ENCODE measurements at regions not wholly inside any gene's neighbourhood (a gene's known extent, or its start where the extent isn't known, plus 50 kb on each side); places are given as distances from the start of the nearest gene placed in this dataset.

GRCh38 chr5:74019923-74020322 lies 393.9 kb downstream of the ARHGEF28 start:
- no peak for ATAC-seq
- Histone ChIP-seq H3K4me3 (replicated peaks in 1 of 2; ENCODE audit: low read depth in 1 of 2, low read length in 2 of 2) (no peak overlapping the region), H3K27me3 (ENCODE audit: insufficient read depth, low read length) (peaks cover 20% of the 10 kb centered on the region; the same call in 1 of the 2 replicates), H3K27ac (ENCODE audit: low read depth, low read length) (no peak overlapping the region), H3K9ac (ENCODE audit: low read length) (no peak overlapping the region), H3K9me3 (ENCODE audit: control insufficient read depth in 1 of 2, insufficient read depth in 1 of 2, low read depth in 1 of 2, low read length in 2 of 2) (no peaks in the 10 kb centered on the region), H2AFZ (ENCODE audit: low read depth, low read length, poor library complexity, severe bottlenecking) (no peak overlapping the region), H3K4me1 (ENCODE audit: control insufficient read depth in 1 of 2, insufficient read depth in 2 of 2, low read length in 2 of 2) (peaks cover 18 to 23% of the 10 kb centered on the region in 2 experiments), H3K4me2 (ENCODE audit: low read length) (no peak overlapping the region), H3K9me2 (ENCODE audit: insufficient read depth) (no peaks in the 10 kb centered on the region), H3K36me3 (ENCODE audit: control insufficient read depth in 1 of 2, insufficient read depth in 2 of 2, low read length in 2 of 2) (no peaks in the 10 kb centered on the region), H3K79me2 (ENCODE audit: insufficient read depth, low read length) (no peaks in the 10 kb centered on the region), H4K20me1 (ENCODE audit: insufficient read depth) (no peaks in the 10 kb centered on the region)
- RAD21 ChIA-PET (ENCODE audit: low non-redundant PET in 1 of 2, low total read pairs in 2 of 2, uncharacterized antibody in 2 of 2, unreplicated experiment in 2 of 2) = no interaction called here
- CTCF ChIA-PET = no interaction called here
- TF ChIP-seq ZBTB33 (IDR thresholded peaks at IDR 0.05; ENCODE audit: extremely low read depth, insufficient replicate concordance, low read length) = no peak
- TF ChIP-seq CTCF (IDR thresholded peaks at IDR 0.05 in 2 of 3, conservative IDR thresholded peaks at IDR 0.05 in 1 of 3; ENCODE audit: borderline replicate concordance in 1 of 3, insufficient read depth in 1 of 3, low read depth in 2 of 3, low read length in 2 of 3) = no peak
- no peak for TF ChIP-seq RAD21 (IDR thresholded peaks at IDR 0.05; ENCODE audit: low read depth)
- TF ChIP-seq YY1 (IDR thresholded peaks at IDR 0.05; ENCODE audit: extremely low read depth, insufficient replicate concordance, low read depth, low read length) = no peak
- TF ChIP-seq ZFX (IDR thresholded peaks at IDR 0.05) = no peak
- no peak for TF ChIP-seq POLR2A (IDR thresholded peaks at IDR 0.05; ENCODE audit: borderline replicate concordance, extremely low read depth, insufficient read depth, insufficient read length)
- TF ChIP-seq SIN3A (IDR thresholded peaks at IDR 0.05; ENCODE audit: low read depth) = no peak
- no peak for TF ChIP-seq MAX (IDR thresholded peaks at IDR 0.05)
- TF ChIP-seq REST (IDR thresholded peaks at IDR 0.05; ENCODE audit: low read depth) = no peak
- TF ChIP-seq ZNF274 (IDR thresholded peaks at IDR 0.05; ENCODE audit: low read depth, low read length) = no peak
- no peak for TF ChIP-seq POLR2AphosphoS5 (IDR thresholded peaks at IDR 0.05; ENCODE audit: low read depth, low read length)
- TF ChIP-seq TCF7L2 (IDR thresholded peaks at IDR 0.05; ENCODE audit: borderline replicate concordance, extremely low read depth, insufficient read depth, insufficient read length) = no peak
- TF ChIP-seq SP1 (IDR thresholded peaks at IDR 0.05; ENCODE audit: low read depth) = no peak
- TF ChIP-seq EZH2 (IDR thresholded peaks at IDR 0.05) = no peak
- no peak for TF ChIP-seq FOSL1 (IDR thresholded peaks at IDR 0.05; ENCODE audit: low read depth)
- TF ChIP-seq ATF3 (IDR thresholded peaks at IDR 0.05) = no peak
- TF ChIP-seq ELF1 (IDR thresholded peaks at IDR 0.05; ENCODE audit: borderline replicate concordance, low read depth) = no peak
- TF ChIP-seq SRF (IDR thresholded peaks at IDR 0.05; ENCODE audit: low read depth) = no peak
- no peak for TF ChIP-seq CEBPB (IDR thresholded peaks at IDR 0.05; ENCODE audit: low read depth)
- DNase-seq (ENCODE audit: low read depth, low spot score) = no peak
- BruUV-seq (replicated peaks) = no TSS peak
- POLR2A ChIA-PET = no interaction called here
- intact Hi-C loops (cut with micrococcal nuclease) = loop anchor here (5.0 kb wide), 1 partner anchor 118 kb away; no protein-coding TSS in a partner anchor
